Panc1 (cell line): ENCODE measurements at regions not wholly inside any gene's neighbourhood (a gene's known extent, or its start where the extent isn't known, plus 50 kb on each side); places are given as distances from the start of the nearest gene placed in this dataset.

Source experiments
- ATAC-seq: fragments of 200-7000 bp; cut with Tn5 transposase; 2 replicates; pipeline ENCODE4 v1.9.1; 2020; ENCODE audit warnings: mild to moderate bottlenecking, moderate library complexity
- BruUV-seq: library from RNA; stranded (reverse); fragments of 400-500 nt; replicated peaks from 2 replicates; lab custom pipeline; 2021; lab: Mats Ljungman, UMichigan
- CTCF ChIA-PET: fragments of 300-600 bp; sonication (Branson Sonifier 250); formaldehyde crosslinking; loops from one replicate; lab custom pipeline; 2022; ENCODE audit warnings: antibody characterized with exemption; lab: Charles Lee
- POLR2A ChIA-PET: fragments of 300-600 bp; sonication (Branson Sonifier 250); formaldehyde crosslinking; loops from one replicate; lab custom pipeline; 2022; ENCODE audit warnings: antibody characterized with exemption; lab: Charles Lee
- DNase-seq: peaks from one replicate; pipeline ENCODE4 v3.0.0-alpha.2; 2010; ENCODE audit warnings: low read depth, low spot score
- H3K27ac ChIP-seq: 2 replicates; pipeline ENCODE4 v1.5.1; 2011; ENCODE audit warnings: mild to moderate bottlenecking, low read length, inconsistent platforms
- H3K27me3 ChIP-seq: fragments of 200-500 bp; sonication (Bioruptor generic); 2 replicates; pipeline ENCODE4 v1.6.0; 2014; ENCODE audit warnings: low read length, inconsistent platforms; ENCODE audit not compliant: control insufficient read depth, insufficient read depth
- H3K36me3 ChIP-seq: fragments of 200-500 bp; sonication (Bioruptor generic); 2 replicates; pipeline ENCODE4 v1.5.1; 2014; ENCODE audit warnings: inconsistent platforms, mild to moderate bottlenecking, low read length, moderate library complexity; ENCODE audit not compliant: control insufficient read depth, insufficient read depth
- H3K4me1 ChIP-seq: 2 replicates; pipeline ENCODE4 v1.5.1; 2011; ENCODE audit warnings: inconsistent platforms, mild to moderate bottlenecking, low read length, moderate library complexity; ENCODE audit not compliant: control insufficient read depth, insufficient read depth
- H3K4me3 ChIP-seq, 2 experiments: 2 replicates each; pipeline ENCODE4 v1.5.1; 2011 to 2012; ENCODE audit warnings: low read depth in 2 of 2, low read length in 2 of 2, mild to moderate bottlenecking in 2 of 2, inconsistent platforms in 1 of 2, moderate library complexity in 1 of 2
- H3K9me3 ChIP-seq: fragments of 200-500 bp; sonication (Bioruptor generic); 2 replicates; pipeline ENCODE4 v1.5.1; 2014; ENCODE audit warnings: low read depth, mild to moderate bottlenecking, inconsistent platforms, low read length, moderate library complexity; ENCODE audit not compliant: control insufficient read depth, insufficient read depth
- CTCF ChIP-seq: fragments of 450-650 bp; IDR thresholded peaks from 2 replicates; pipeline ENCODE4 v1.5.1; 2017; ENCODE audit warnings: mild to moderate bottlenecking
- POLR2AphosphoS5 ChIP-seq: IDR thresholded peaks from 2 replicates; pipeline ENCODE4 v1.6.1; 2012; ENCODE audit warnings: mild to moderate bottlenecking, low read depth, low read length, moderate library complexity
- REST ChIP-seq, 2 experiments: IDR thresholded peaks; 2 replicates each; pipeline ENCODE4 v1.6.1; 2011 to 2012; ENCODE audit warnings: low read depth in 2 of 2, control low read depth in 1 of 2, low read length in 1 of 2, mild to moderate bottlenecking in 1 of 2, moderate library complexity in 1 of 2; ENCODE audit not compliant: insufficient read depth in 1 of 2
- SIN3A ChIP-seq: IDR thresholded peaks from 2 replicates; pipeline ENCODE4 v1.6.1; 2012; ENCODE audit warnings: low read depth, mild to moderate bottlenecking, low read length, moderate library complexity, borderline replicate concordance; ENCODE audit not compliant: insufficient read depth
- TCF7L2 ChIP-seq: IDR thresholded peaks from 2 replicates; pipeline ENCODE4 v1.6.1; 2011; ENCODE audit warnings: mild to moderate bottlenecking, low read depth, low read length, inconsistent platforms
- in situ Hi-C: cut with HindIII; loops from 2 replicates; pipeline ENCODE4 v1.10.0; 2016; ENCODE audit warnings: low sequenced_read_pairs, low pct_unique_long_range_greater_than_20kb
- intact Hi-C: fragments of 100-400 bp; cut with micrococcal nuclease; formaldehyde crosslinking; loops from one replicate; pipeline ENCODE4 v1.10.0; 2022; ENCODE audit not compliant: unreplicated experiment

DNA sequence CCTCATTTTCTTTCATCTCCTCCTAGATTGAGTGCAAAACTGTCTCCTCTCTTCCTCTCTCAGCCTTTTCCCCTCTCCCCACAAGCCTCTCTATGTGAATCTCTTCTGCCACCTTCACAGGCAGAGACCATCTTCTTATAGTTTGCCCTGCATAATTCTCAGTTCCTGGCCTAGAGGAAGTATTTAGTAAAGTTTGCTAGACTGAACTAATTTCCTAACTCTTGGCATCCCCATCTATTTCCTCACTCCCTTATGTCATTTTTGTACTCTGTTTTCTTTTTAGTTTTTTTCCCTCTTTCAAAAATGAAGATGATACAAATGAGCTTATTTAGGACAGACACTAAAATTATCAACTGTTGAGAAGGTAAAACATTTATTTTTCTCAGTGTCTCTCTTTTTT is 66.0 kb downstream of the XCL2 start:
- no peaks in the 10 kb centered on the region for H3K36me3 ChIP-seq
- DNase-seq: no peak
- H3K27me3 ChIP-seq: no peaks in the 10 kb centered on the region
- in situ Hi-C loops (no loop called here), intact Hi-C loops (no loop called here)
- ChIA-PET CTCF (no interaction called here), POLR2A (no interaction called here)
- H3K4me3 ChIP-seq: no peak overlapping the region
- H3K9me3 ChIP-seq: no peaks in the 10 kb centered on the region
- TF ChIP-seq CTCF (no peak), POLR2AphosphoS5 (no peak), SIN3A (no peak), REST (IDR thresholded peaks at IDR 0.05; ENCODE audit: insufficient read depth in 1 of 2, low read depth in 2 of 2, low read length in 1 of 2) (no peak), TCF7L2 (no peak)
- no peak for ATAC-seq
- H3K27ac ChIP-seq: no peak overlapping the region
- H3K4me1 ChIP-seq: no peaks in the 10 kb centered on the region
- no TSS peak for BruUV-seq

DNA sequence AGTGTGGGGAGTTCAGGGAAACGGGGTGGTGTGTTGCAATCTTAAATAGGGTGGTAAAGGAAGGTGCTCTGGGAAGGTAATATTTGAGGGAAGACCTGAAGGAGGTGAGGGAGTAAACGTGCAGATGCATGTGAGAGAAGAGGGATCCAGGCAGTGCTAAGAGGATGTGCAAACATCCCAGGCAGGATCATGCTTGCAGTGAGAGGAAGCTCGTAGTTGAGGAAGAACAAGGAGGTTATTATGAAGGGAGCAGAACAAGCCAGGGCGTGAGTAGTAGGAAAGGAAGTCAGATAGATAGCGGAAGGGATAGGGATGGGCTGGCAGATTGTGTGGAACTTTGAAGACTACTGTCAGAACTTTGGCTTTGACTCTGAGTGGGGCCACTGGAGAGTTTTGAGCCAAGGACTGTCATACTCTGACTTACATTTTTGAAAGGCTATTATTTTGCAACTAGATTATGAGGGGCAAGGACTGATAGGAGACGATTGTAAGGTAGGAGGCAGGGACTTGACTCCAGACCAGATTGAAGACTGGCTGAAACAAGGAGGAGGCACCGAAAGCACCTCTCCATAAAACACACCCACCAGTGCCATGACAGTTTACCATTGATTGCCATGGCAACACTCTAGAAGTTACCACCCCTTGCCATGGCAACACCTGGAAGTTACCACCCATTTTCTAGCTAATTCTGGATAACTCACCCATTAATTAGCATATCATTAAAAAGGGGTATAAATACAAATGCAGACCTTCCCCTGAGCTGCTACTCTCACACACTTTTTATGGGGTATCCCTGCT is 67.0 kb downstream of the XCL2 start:
- Histone ChIP-seq H3K27me3 (no peaks in the 10 kb centered on the region), H3K4me1 (no peaks in the 10 kb centered on the region), H3K36me3 (no peaks in the 10 kb centered on the region), H3K9me3 (no peaks in the 10 kb centered on the region), H3K27ac (no peak overlapping the region), H3K4me3 (no peak overlapping the region)
- intact Hi-C loops (no loop called here), in situ Hi-C loops (no loop called here)
- POLR2A ChIA-PET: no interaction called here
- no peak for ATAC-seq
- no peak for DNase-seq
- TF ChIP-seq REST (IDR thresholded peaks at IDR 0.05; ENCODE audit: insufficient read depth in 1 of 2, low read depth in 2 of 2, low read length in 1 of 2) (no peak), TCF7L2 (no peak), SIN3A (no peak), CTCF (no peak), POLR2AphosphoS5 (no peak)
- no TSS peak for BruUV-seq
- CTCF ChIA-PET: interaction anchor here (0.5 kb wide), 1 partner anchor 12 kb away, joined by 9 read pairs; no protein-coding TSS in a partner anchor
